Embryonic facial prominence (tissue), 1 donor: ENCODE measurements at regions not wholly inside any gene's neighbourhood (a gene's known extent, or its start where the extent isn't known, plus 50 kb on each side); places are given as distances from the start of the nearest gene placed in this dataset.

ENCODE experiments used
- DNase-seq: peaks from one replicate; pipeline ENCODE4 v3.0.0-alpha.2; 2016; ENCODE audit errors: extremely low spot score

GRCh38 chr4:165720411-165721082 is 152.5 kb upstream of the TLL1 start:
- DNase-seq = no peak

- no peak for DNase-seq
Observed at GRCh38 chr4:165721815-165722214, 151.2 kb upstream of the TLL1 start.

- no peak for DNase-seq
Observed at GRCh38 chr4:165723051-165723795, 149.8 kb upstream of the TLL1 start.

- DNase-seq = no peak
Observed at GRCh38 chr4:165724786-165725185, 148.3 kb upstream of the TLL1 start.

- DNase-seq = no peak
Observed at GRCh38 chr4:165725352-165725751, 147.7 kb upstream of the TLL1 start.

GRCh38 chr4:165726831-165727230 is 146.2 kb upstream of the TLL1 start:
- DNase-seq = no peak

- DNase-seq = no peak
Observed at GRCh38 chr4:165737309-165737972, 135.6 kb upstream of the TLL1 start.

GRCh38 chr4:165738571-165738970 is 134.5 kb upstream of the TLL1 start:
- DNase-seq = no peak

GRCh38 chr4:165740911-165741310 is 132.1 kb upstream of the TLL1 start:
- DNase-seq = no peak

GRCh38 chr4:165743422-165743821 is 129.6 kb upstream of the TLL1 start:
- DNase-seq = no peak

GRCh38 chr4:165744370-165744769 is 128.7 kb upstream of the TLL1 start:
- DNase-seq = no peak

GRCh38 chr4:165748321-165748720 is 124.7 kb upstream of the TLL1 start:
- no peak for DNase-seq

GRCh38 chr4:165751882-165752281 is 121.2 kb upstream of the TLL1 start:
- DNase-seq = no peak

- DNase-seq = no peak
Observed at GRCh38 chr4:165754664-165755063, 118.4 kb upstream of the TLL1 start.

GRCh38 chr4:165756836-165757235 is 116.2 kb upstream of the TLL1 start:
- no peak for DNase-seq

- no peak for DNase-seq
Observed at GRCh38 chr4:165757451-165757850, 115.6 kb upstream of the TLL1 start.

- no peak for DNase-seq
Observed at GRCh38 chr4:165758086-165758485, 115.0 kb upstream of the TLL1 start.

GRCh38 chr4:165760182-165760581 is 112.9 kb upstream of the TLL1 start:
- DNase-seq = no peak

- DNase-seq = no peak
Observed at GRCh38 chr4:165761963-165762362, 111.1 kb upstream of the TLL1 start.

- no peak for DNase-seq
Observed at GRCh38 chr4:165763640-165764039, 109.4 kb upstream of the TLL1 start.

- DNase-seq = no peak
Observed at GRCh38 chr4:165765053-165765452, 108.0 kb upstream of the TLL1 start.

GRCh38 chr4:165766018-165766417 is 107.0 kb upstream of the TLL1 start:
- no peak for DNase-seq

- DNase-seq = no peak
Observed at GRCh38 chr4:165766976-165767375, 106.1 kb upstream of the TLL1 start.
